Stimulated activated CD8-positive, alpha-beta memory T cell treated with anti-CD3 and anti-CD28 coated beads, Interleukin-15, amount 100 ng/mL, for 4 hours (primary cell): ENCODE measurements at regions not wholly inside any gene's neighbourhood (a gene's known extent, or its start where the extent isn't known, plus 50 kb on each side); places are given as distances from the start of the nearest gene placed in this dataset.
"Not testable (repeated sequence)": the region's sequence is repeated elsewhere in the genome, so short reads cannot be mapped to it uniquely, and the experiment has no call there.

Experiments
- DNase-seq, 2 donors: peaks; one replicate each; pipeline ENCODE4 v3.0.0-alpha.2; 2020; ENCODE audit warnings: low read depth in 2 of 2

GRCh38 chr5:163947848-163948666 lies 442.6 kb downstream of the MAT2B start:
- DNase-seq: no peak

- DNase-seq: no peak
Observed at GRCh38 chr5:163950248-163950647, 444.8 kb downstream of the MAT2B start.

- DNase-seq: no peak
Observed at GRCh38 chr5:163951069-163951468, 445.6 kb downstream of the MAT2B start.

- no peak for DNase-seq
Observed at GRCh38 chr5:163953901-163954300, 448.5 kb downstream of the MAT2B start.

- not testable (repeated sequence) for DNase-seq
Observed at GRCh38 chr5:163961230-163961629, 455.8 kb downstream of the MAT2B start.

- DNase-seq: no peak
Observed at GRCh38 chr5:163963881-163964280, 458.5 kb downstream of the MAT2B start.

DNA sequence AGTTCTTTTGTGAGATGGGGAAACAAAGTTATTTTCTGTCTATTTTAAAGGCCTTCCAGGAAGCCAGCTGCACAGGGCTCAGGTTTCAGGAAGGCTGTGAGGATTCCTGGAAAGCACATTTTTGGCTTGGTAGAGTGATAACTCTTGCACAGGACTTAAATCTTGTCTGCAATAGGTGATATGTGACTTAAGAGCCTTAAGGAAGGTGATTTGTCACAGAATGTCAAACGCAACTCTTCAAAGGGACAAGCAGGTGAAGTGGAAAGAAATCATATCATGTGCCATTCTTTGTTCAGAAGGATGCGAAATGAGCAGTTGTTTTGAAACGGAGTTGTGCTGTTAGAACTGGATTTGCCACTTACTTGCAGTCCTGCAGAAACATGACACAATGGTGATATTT lies 459.3 kb downstream of the MAT2B start:
- no peak for DNase-seq

DNA sequence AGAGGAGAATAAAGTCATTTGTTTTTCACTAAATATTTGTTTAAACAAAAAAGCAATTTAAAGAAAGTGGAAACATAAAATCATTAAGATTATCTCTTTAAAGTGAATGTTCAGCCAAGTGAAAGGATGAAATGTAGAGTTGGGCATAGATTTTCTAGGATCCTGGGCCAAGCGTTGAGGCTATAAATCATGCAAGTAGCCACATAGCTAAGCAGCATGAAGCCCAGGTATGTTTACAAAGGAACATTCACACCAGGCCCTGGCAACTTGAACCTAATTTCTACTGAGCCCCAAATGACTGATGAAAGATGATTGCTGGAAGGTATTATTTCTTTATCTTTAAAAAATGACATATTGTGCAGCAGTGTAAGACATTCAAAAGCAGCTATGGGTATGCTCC lies 461.8 kb downstream of the MAT2B start:
- DNase-seq: no peak

DNA sequence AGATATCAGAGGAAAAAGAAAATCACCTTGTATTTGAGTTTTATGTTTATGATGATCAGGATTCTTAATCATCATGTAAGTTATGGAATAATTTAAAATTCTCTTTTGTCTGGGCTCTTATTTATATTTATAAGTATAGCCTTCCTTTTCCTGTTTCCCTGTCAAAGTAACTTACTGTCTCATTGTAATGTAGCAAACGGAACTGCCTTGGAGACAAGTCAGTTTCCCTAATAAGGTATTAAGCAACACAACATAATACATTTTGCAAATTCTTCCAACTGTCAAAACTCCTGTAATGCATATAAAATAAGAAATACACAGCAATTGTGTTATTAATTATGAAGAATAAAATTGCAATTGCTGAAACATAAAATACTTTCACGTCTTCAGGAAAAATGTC lies 463.2 kb downstream of the MAT2B start:
- no peak for DNase-seq

GRCh38 chr5:163976696-163977095 lies 471.3 kb downstream of the MAT2B start:
- DNase-seq: no peak

- no peak for DNase-seq
Observed at GRCh38 chr5:163978897-163979296, 473.5 kb downstream of the MAT2B start.

- DNase-seq: no peak
Observed at GRCh38 chr5:163988566-163988965, 483.1 kb downstream of the MAT2B start.

DNA sequence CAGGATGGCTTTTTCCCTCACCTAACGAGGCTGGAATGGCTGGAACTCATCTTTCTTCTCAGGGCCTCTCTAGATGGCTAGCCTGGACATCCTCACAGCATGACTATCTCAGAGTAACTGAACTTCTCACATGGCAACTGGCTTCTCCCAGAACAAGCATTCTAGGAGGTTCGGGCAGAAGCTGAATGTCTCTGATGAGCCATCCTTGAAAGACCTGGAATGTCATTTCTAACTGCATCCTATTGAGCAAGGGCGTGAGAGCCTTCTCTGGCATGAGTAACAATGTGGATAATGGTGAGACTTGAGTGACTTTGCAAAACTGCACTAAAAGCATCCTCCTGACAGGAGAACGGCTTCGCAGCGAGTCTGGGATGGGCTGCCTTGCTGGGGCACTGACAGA lies 487.7 kb downstream of the MAT2B start:
- DNase-seq: no peak

- no peak for DNase-seq
Observed at GRCh38 chr5:163995206-163995605, 489.8 kb downstream of the MAT2B start.

DNA sequence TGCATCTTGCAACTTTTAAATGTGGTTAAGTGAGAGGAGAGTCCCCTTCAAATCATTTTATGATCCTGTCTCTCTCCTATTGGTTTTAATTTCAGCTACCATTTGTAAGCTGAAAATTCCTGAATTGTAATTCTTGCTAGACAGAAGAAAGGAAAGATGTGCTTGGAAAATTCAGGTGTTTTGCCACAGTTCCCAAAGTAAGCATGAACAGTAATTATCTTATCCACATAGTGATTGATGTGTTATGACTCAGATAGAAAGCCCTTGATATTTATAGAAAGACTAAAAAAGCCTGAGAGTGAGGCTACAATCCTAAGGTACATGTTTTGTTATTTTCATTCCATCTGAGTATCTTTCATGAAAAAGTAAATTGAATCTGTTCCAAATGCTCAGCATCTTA lies 492.5 kb downstream of the MAT2B start:
- no peak for DNase-seq

- DNase-seq: no peak
Observed at GRCh38 chr5:164000241-164000640, 494.8 kb downstream of the MAT2B start.

GRCh38 chr5:164000819-164001218 lies 495.4 kb downstream of the MAT2B start:
- DNase-seq: no peak

- no peak for DNase-seq
Observed at GRCh38 chr5:164002214-164002613, 496.8 kb downstream of the MAT2B start.

DNA sequence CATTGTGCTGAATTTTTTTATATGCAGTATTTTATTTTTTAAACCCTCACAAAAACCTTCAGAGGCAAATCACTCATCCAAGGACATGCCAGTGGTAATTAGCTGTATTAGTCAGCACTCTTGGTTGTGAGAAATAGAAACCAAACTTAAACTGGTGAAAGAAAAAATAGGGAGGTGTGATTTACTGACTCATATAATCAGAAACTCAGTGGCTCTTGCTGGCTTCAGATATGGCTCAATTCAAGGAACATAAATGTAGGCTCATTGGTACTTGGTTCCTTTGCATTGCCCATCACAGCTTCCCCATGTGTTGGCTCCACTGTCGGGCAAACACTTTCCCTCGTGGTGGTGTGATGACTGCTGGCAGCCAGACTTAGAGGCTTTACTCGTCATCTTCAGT lies 497.2 kb downstream of the MAT2B start:
- no peak for DNase-seq

DNA sequence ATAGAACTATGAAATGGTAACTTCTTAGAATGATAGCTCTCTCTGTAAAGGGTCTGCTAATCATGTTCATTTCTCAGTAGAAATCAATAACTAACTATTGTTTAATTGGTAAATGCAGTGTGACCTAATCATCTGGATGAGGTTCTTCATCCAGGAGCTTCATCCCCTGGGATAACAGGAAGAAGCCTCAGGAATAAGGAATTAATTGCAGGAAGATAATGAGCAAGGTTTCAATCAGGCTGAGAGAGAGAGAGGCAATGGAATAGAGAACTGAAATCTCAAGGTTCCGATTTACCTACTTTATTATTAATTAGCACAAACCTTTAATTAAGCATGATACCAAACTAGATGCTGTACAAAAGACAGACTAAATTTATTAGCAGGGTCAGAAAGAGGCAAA lies 499.7 kb downstream of the MAT2B start:
- no peak for DNase-seq

- no peak for DNase-seq
Observed at GRCh38 chr5:164007064-164007463, 501.6 kb downstream of the MAT2B start.

- DNase-seq: no peak
Observed at GRCh38 chr5:164009621-164010020, 504.2 kb downstream of the MAT2B start.

DNA sequence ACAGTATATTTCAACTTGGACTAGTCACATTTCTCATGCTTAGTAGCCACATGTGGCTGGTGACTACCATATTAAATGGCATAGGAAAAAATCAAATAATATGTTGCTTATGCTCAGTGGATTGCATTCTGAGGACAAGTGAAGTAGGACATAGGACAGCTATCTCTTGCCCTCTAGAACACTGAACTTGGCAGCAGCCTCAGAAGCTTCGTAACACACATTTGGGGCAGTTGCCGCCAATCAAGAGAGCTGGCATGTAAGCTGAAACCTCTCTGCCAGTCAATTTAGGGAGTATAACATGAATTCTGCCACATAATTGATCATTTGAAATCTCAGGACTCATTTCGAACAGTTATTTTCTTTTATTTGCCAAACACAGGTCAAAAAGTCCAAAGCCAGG lies 505.5 kb downstream of the MAT2B start:
- no peak for DNase-seq

GRCh38 chr5:164012371-164012770 lies 507.0 kb downstream of the MAT2B start:
- no peak for DNase-seq
